SK-N-SH treated with all-trans-retinoic acid at 6 μM for 48 hours (cell line): ENCODE measurements at regions not wholly inside any gene's neighbourhood (a gene's known extent, or its start where the extent isn't known, plus 50 kb on each side); places are given as distances from the start of the nearest gene placed in this dataset.

Experiments
- ATAC-seq: fragments of 200-7000 bp; cut with Tn5 transposase; 3 replicates; pipeline ENCODE4 v1.9.1; 2020; ENCODE audit warnings: mild to moderate bottlenecking, moderate library complexity
- ARNTL ChIP-seq: fragments of 450-650 bp; formaldehyde crosslinking; IDR thresholded peaks from 2 replicates; pipeline ENCODE4 v1.5.0; 2020; ENCODE audit warnings: low read depth, mild to moderate bottlenecking, moderate library complexity, borderline replicate concordance
- BACH2 ChIP-seq: fragments of 250-450 bp; sonication (Bioruptor Pico); IDR thresholded peaks from 2 replicates; pipeline ENCODE4 v1.9.0; 2021; ENCODE audit warnings: mild to moderate bottlenecking, borderline replicate concordance
- CSDC2 ChIP-seq: fragments of 250-450 bp; sonication (Bioruptor Pico); IDR thresholded peaks from 2 replicates; pipeline ENCODE4 v1.5.0; 2020; ENCODE audit warnings: mild to moderate bottlenecking, moderate library complexity
- ESRRG ChIP-seq: fragments of 250-450 bp; sonication (Bioruptor Pico); IDR thresholded peaks from 2 replicates; pipeline ENCODE4 v1.6.1; 2021; ENCODE audit warnings: mild to moderate bottlenecking
- GLIS3 ChIP-seq: fragments of 250-450 bp; sonication (Bioruptor Pico); IDR thresholded peaks from 2 replicates; pipeline ENCODE4 v1.5.0; 2020; ENCODE audit warnings: mild to moderate bottlenecking, moderate library complexity
- ISL1 ChIP-seq: fragments of 250-450 bp; sonication (Bioruptor Pico); IDR thresholded peaks from 2 replicates; pipeline ENCODE4 v2.1.2; 2022; ENCODE audit warnings: mild to moderate bottlenecking, moderate library complexity
- OSR1 ChIP-seq: fragments of 250-450 bp; sonication (Bioruptor Pico); IDR thresholded peaks from 2 replicates; pipeline ENCODE4 v1.8.0; 2022; ENCODE audit warnings: moderate library complexity, mild to moderate bottlenecking, inconsistent platforms
- POU6F1 ChIP-seq: fragments of 250-450 bp; sonication (Bioruptor Pico); IDR thresholded peaks from 2 replicates; pipeline ENCODE4 v1.8.0; 2021; ENCODE audit warnings: low read depth, mild to moderate bottlenecking, moderate library complexity, borderline replicate concordance
- PPARA ChIP-seq: fragments of 250-450 bp; sonication (Bioruptor Pico); IDR thresholded peaks from 2 replicates; pipeline ENCODE4 v1.5.0; 2020; ENCODE audit warnings: mild to moderate bottlenecking, borderline replicate concordance
- RARB ChIP-seq: fragments of 250-450 bp; sonication (Bioruptor Pico); IDR thresholded peaks from 2 replicates; pipeline ENCODE4 v1.8.0; 2021; ENCODE audit warnings: mild to moderate bottlenecking, moderate library complexity
- SNAI2 ChIP-seq: fragments of 250-450 bp; sonication (Bioruptor Pico); IDR thresholded peaks from 2 replicates; pipeline ENCODE4 v1.5.0; 2020; ENCODE audit warnings: mild to moderate bottlenecking, moderate library complexity
- TCF4 ChIP-seq: fragments of 250-450 bp; sonication (Bioruptor Pico); IDR thresholded peaks from 2 replicates; pipeline ENCODE4 v1.8.0; 2021; ENCODE audit warnings: mild to moderate bottlenecking, moderate library complexity, borderline replicate concordance
- TSHZ2 ChIP-seq: fragments of 250-450 bp; sonication (Bioruptor Pico); IDR thresholded peaks from 2 replicates; pipeline ENCODE4 v1.5.0; 2020; ENCODE audit warnings: mild to moderate bottlenecking, moderate library complexity
- ZC3H10 ChIP-seq: fragments of 250-450 bp; sonication (Bioruptor Pico); IDR thresholded peaks from 2 replicates; pipeline ENCODE4 v1.5.1; 2021; ENCODE audit warnings: mild to moderate bottlenecking, moderate library complexity
- ZFP30 ChIP-seq: fragments of 450-650 bp; formaldehyde crosslinking; IDR thresholded peaks from 2 replicates; pipeline ENCODE4 v1.5.0; 2022; ENCODE audit warnings: mild to moderate bottlenecking, moderate library complexity
- ZNF565 ChIP-seq: fragments of 450-650 bp; formaldehyde crosslinking; conservative IDR thresholded peaks from 2 replicates; pipeline ENCODE4 v1.5.0; 2020; ENCODE audit warnings: low read depth, mild to moderate bottlenecking, moderate library complexity
- ZNF8 ChIP-seq: fragments of 450-650 bp; formaldehyde crosslinking; IDR thresholded peaks from 2 replicates; pipeline ENCODE4 v1.5.0; 2020; ENCODE audit warnings: mild to moderate bottlenecking, moderate library complexity
- TF ChIP-seq, protein P1 (sequence below): fragments of 250-450 bp; sonication (Bioruptor Pico); IDR thresholded peaks from 2 replicates; pipeline ENCODE4 v1.5.1; 2021; ENCODE audit warnings: mild to moderate bottlenecking, moderate library complexity

DNA sequence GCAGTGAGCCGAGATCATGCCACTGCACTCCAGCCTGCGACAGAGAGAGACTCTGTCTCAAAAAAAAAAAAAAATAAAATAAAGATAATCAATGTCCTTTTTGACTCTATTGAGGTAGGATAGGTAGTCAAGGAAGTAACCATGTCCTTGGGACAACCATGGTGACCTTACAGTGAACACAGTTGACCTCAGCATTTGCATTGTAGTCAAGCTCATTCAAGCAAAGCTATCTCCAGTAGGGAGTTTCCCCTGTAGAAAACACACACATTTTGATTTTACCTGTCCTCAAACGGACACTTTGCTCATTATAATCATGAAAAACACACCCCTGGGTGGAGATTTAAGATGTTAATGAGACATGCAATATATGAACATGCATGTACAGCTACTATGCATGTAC lies 171.7 kb downstream of the KIF20B start:
- ATAC-seq: no peak
- TF ChIP-seq CSDC2 (CRISPR knock-in tag) (no peak), RARB (no peak), ZNF565 (no peak), TSHZ2 (CRISPR knock-in tag) (no peak), ESRRG (CRISPR knock-in tag) (no peak), ZFP30 (no peak), TCF4 (CRISPR knock-in tag) (no peak), PPARA (CRISPR knock-in tag) (no peak), POU6F1 (CRISPR knock-in tag) (no peak), BACH2 (CRISPR knock-in tag) (no peak), OSR1 (no peak), ARNTL (CRISPR knock-in tag) (no peak), ZC3H10 (CRISPR knock-in tag) (no peak), ZNF8 (no peak)
- TF ChIP-seq, protein P1, sequence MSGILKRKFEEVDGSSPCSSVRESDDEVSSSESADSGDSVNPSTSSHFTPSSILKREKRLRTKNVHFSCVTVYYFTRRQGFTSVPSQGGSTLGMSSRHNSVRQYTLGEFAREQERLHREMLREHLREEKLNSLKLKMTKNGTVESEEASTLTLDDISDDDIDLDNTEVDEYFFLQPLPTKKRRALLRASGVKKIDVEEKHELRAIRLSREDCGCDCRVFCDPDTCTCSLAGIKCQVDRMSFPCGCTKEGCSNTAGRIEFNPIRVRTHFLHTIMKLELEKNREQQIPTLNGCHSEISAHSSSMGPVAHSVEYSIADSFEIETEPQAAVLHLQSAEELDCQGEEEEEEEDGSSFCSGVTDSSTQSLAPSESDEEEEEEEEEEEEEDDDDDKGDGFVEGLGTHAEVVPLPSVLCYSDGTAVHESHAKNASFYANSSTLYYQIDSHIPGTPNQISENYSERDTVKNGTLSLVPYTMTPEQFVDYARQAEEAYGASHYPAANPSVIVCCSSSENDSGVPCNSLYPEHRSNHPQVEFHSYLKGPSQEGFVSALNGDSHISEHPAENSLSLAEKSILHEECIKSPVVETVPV (CRISPR knock-in tag): no peak

GRCh38 chr10:89875557-89875956 lies 174.2 kb downstream of the KIF20B start:
- ATAC-seq: no peak
- no peak for TF ChIP-seq PPARA (CRISPR knock-in tag)
- TF ChIP-seq, protein P1 (CRISPR knock-in tag): no peak
- no peak for TF ChIP-seq ISL1 (CRISPR knock-in tag)
- no peak for TF ChIP-seq GLIS3 (CRISPR knock-in tag)
- TF ChIP-seq BACH2 (CRISPR knock-in tag): no peak
- no peak for TF ChIP-seq CSDC2 (CRISPR knock-in tag)
- no peak for TF ChIP-seq ESRRG (CRISPR knock-in tag)
- TF ChIP-seq POU6F1 (CRISPR knock-in tag): no peak
- TF ChIP-seq SNAI2 (CRISPR knock-in tag): no peak
- TF ChIP-seq ZNF565: no peak
- no peak for TF ChIP-seq ZNF8
- no peak for TF ChIP-seq TSHZ2 (CRISPR knock-in tag)
